CD4-positive, alpha-beta T cell treated with Interleukin-12 subunit alpha and Interleukin-12 subunit beta, for 1 hour (primary cell): ENCODE measurements at regions not wholly inside any gene's neighbourhood (a gene's known extent, or its start where the extent isn't known, plus 50 kb on each side); places are given as distances from the start of the nearest gene placed in this dataset.

ENCODE experiments used
- DNase-seq: peaks from one replicate; pipeline ENCODE4 v3.0.0-alpha.2; 2020

GRCh38 chr4:38567457-38567856 lies 96.5 kb upstream of the KLF3 start:
- DNase-seq: no peak

- no peak for DNase-seq
Observed at GRCh38 chr4:38568768-38569167, 95.2 kb upstream of the KLF3 start.

GRCh38 chr4:38570647-38571276 lies 93.2 kb upstream of the KLF3 start:
- DNase-seq: no peak

GRCh38 chr4:38572793-38573192 lies 91.2 kb upstream of the KLF3 start:
- DNase-seq: no peak

- no peak for DNase-seq
Observed at GRCh38 chr4:38574559-38575333, 89.3 kb upstream of the KLF3 start.

- no peak for DNase-seq
Observed at GRCh38 chr4:38576767-38577166, 87.2 kb upstream of the KLF3 start.

GRCh38 chr4:38577462-38577861 lies 86.5 kb upstream of the KLF3 start:
- no peak for DNase-seq

GRCh38 chr4:38581426-38582106 lies 82.4 kb upstream of the KLF3 start:
- no peak for DNase-seq

GRCh38 chr4:38582445-38582844 lies 81.6 kb upstream of the KLF3 start:
- DNase-seq: no peak

GRCh38 chr4:38582889-38583470 lies 81.0 kb upstream of the KLF3 start:
- peak; percentile 31 for DNase-seq

- DNase-seq: no peak
Observed at GRCh38 chr4:38585871-38586270, 78.1 kb upstream of the KLF3 start.

- no peak for DNase-seq
Observed at GRCh38 chr4:38587106-38587505, 76.9 kb upstream of the KLF3 start.

GRCh38 chr4:38590046-38590445 lies 74.0 kb upstream of the KLF3 start:
- no peak for DNase-seq

- no peak for DNase-seq
Observed at GRCh38 chr4:38591617-38592337, 72.2 kb upstream of the KLF3 start.

- no peak for DNase-seq
Observed at GRCh38 chr4:38598489-38598888, 65.5 kb upstream of the KLF3 start.

- peak; percentile 23 for DNase-seq
Observed at GRCh38 chr4:38600575-38600974, 63.4 kb upstream of the KLF3 start.

- DNase-seq: no peak
Observed at GRCh38 chr4:38601244-38601915, 62.6 kb upstream of the KLF3 start.

- no peak for DNase-seq
Observed at GRCh38 chr4:38601916-38602291, 62.1 kb upstream of the KLF3 start.

GRCh38 chr4:38603652-38604051 lies 60.3 kb upstream of the KLF3 start:
- DNase-seq: no peak

- no peak for DNase-seq
Observed at GRCh38 chr4:38605181-38605752, 58.7 kb upstream of the KLF3 start.

GRCh38 chr4:38605753-38606586 lies 58.0 kb upstream of the KLF3 start:
- DNase-seq: no peak
